ENCODE measurements at regions not wholly inside any gene's neighbourhood (a gene's known extent, or its start where the extent isn't known, plus 50 kb on each side); places are given as distances from the start of the nearest gene placed in this dataset.

DNA sequence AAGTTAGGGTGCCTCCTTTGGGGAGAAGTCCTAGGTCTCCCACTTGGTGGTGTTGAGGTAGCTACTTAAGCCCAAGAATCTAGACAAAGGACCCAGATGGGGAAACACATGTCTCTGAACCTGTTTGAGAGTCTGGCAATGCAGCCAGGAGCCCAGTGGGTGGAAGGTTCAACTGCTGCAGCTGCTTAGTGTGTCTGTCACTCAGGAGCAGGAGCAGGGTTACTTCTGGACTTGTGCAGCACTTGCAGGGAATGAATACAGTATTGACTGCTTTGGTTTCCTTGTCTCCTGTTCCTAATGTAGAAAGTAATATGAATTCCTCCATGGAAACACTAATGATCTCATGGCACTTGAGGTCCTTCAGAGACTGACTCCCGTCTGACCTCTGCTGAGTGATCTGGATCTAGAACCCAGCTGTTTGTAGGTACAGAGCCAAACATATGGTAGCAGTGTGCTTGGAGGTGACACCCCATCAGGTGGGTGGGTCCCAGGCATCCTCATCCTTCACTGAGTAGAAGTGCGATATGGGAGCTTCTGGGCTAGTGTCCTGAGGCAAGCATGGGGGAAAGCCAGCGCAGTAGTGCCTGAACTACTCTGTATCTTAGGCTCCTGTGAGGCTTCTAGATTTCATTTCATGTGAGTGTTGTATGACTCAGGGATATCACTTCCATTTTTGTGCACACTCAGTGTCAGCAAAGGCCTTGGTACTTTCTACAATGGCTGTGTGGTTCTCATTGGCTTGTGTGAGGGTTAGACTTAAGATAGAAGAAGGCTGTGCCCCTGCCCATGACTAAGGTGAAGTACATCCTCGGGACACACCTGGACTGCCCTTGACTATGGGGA lies 85.0 kb upstream of the WDR1 start:
- DNase-seq: no peak

DNA sequence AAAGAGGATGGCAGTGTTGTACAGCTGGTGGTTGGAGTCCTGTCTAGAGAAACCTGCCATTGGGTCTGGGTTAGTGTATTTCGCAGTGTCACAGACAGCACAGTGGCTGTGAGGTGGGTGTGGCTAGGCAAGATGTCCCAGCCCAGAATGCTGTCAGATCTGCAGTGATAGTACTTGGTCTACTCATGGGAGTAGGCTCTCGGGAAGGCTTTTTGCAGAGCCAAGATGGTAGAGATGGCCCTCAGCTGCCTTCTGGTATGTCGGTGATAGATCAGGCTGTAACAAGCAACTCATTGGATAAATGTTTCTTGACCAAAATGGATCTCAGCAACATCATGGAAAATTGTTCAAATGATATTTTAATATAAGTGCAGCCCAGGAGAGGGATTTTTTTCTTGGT lies 84.3 kb upstream of the WDR1 start:
- no peak for DNase-seq

DNA sequence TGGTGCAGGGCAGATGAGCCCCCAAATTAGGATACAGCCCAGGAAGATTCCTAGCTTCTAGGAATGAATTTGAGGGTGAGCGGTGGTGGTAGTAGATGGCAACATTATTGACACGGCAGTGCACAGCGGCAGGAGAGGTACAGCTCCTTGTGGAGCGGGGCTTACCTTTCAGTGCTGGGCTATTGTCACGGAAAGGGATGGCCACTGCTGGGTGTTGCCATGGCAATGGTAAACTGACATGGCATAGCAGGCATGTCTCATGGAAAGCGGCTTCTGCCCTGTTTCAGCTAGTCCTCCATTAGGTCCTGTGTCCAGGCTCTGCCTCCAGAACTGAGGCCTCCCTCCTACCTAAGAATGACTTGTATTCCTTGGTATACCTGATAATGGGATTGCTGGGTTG lies 81.8 kb upstream of the WDR1 start:
- DNase-seq: no peak

DNA sequence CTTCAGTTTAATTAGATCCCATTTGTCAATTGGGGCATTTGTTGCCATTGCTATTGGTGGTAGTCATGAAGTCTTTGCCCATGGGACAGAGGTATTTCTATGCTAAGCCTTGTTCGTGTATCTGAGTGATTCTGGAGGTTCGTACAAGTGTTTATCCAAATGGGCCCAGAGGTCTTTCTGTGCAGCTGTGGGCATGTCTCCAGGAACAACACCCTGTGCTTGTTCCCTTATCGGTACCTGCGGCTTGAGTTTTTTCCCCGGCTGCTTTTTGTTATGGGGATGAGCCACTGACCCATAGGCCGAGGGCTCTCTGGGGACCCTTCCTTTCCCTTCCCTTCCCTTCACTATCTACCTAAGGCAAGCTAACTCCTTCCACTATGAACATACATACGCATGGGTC lies 81.4 kb upstream of the WDR1 start:
- no peak for DNase-seq

DNA sequence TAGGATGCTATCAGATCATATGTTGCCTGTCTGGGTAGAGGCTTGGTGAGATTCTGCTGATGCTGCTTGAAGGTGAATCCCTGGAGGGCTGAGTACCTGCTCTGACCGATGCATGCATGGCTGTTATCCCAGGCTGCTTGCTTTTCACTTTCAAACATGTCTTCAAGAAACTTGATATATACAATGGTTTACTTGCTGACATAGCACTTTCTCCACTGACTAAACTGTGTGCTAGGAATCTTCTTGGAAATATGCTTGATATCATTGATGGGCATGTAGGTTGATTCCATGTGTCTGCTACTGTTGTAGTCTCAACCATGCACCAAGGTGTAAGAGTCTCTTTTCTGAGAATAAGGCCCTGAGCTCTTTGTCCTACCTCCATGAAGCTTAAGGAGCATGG lies 79.6 kb upstream of the WDR1 start:
- no peak for DNase-seq

DNA sequence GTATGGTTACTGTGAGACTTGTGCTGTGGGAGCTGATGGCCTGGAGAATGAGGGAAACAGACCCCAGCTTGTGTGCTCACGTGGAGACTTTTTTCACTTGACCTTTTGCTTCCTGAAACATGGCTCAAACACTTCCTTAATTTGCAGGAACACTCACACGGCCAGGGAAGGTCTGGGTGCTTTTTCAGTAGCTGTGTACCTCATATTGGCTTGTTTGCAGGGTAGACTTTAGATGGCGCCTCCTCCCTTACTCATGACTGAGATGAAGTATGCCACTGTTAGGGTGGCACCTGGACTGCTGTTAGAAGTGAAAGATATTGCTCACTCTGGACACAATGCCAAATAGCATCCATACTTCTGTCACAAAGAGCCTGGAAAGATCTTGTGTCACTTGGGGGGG lies 75.7 kb upstream of the WDR1 start:
- no peak for DNase-seq

DNA sequence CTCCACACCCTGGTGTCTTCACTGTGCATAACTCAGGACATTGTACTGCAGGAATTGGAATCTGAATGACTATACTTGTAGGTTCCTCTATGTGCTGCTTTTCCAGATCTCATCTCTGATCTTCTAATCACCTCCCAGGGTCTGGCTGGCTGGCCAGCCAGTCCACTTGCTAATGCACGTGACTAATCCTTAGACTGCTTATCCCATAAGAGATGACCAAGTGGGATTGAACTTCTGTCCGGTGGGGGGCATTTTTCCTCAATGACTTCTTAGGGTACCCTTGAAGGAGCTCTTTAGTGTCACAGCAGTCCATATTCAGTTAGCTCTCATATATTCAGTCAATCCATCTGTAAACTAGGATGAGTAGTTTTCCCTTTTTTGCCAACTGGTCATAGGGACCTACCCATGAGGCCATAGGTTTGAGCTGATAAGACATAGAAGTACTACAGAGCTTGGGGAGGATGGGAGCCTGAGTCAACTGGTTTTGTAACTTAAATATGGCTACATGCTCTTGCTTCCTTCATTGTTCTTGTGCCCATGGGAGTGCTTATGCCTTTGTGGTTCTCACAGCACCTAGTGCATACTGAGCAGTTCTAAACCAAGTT lies 71.9 kb upstream of the WDR1 start:
- no peak for DNase-seq

DNA sequence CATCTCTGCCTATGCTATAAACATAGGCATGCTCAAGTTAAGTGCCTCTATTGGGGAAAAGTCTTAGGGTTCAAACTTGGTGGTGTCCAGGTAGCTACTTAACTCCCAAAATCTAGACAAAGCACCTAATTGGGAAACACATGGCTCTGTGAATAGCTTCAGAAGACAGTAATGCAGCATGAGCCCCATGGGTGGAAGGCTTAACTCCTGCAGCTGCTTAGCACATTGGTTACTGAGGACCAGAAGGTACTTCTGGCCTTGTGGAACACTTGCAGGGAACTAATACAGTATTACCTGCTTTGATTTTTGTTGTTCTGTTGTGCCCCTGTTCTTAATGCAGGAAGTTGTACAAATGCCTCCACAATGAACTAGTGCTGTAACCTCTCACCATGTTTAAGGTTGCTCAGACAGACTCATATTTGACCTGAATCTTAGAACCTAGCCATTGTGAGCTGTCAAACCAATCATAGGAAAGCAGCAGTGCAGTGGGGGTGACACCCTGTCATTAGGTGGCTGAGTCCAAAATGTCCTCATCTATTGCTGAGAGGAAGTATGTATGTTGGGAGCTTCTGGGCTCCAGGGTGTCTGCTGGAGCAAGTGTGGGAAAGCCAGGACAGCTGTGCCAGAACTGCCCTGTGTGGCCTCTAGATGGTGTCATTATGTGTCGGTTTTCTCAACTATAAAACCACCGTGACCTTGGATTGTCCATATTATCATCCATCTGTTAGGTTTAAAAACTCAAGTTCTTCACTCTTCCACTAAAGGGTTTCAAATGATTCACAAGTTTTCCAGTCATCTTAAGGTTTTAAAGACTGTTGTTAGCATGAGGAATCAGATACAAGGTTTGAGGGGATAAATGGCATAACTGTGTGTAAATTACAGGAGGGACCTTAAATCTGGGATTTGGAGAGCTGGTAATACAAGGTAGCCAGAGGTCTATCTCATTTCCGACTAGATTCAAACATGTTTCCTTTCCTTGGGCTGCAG lies 69.9 kb upstream of the WDR1 start:
- no peak for DNase-seq

DNA sequence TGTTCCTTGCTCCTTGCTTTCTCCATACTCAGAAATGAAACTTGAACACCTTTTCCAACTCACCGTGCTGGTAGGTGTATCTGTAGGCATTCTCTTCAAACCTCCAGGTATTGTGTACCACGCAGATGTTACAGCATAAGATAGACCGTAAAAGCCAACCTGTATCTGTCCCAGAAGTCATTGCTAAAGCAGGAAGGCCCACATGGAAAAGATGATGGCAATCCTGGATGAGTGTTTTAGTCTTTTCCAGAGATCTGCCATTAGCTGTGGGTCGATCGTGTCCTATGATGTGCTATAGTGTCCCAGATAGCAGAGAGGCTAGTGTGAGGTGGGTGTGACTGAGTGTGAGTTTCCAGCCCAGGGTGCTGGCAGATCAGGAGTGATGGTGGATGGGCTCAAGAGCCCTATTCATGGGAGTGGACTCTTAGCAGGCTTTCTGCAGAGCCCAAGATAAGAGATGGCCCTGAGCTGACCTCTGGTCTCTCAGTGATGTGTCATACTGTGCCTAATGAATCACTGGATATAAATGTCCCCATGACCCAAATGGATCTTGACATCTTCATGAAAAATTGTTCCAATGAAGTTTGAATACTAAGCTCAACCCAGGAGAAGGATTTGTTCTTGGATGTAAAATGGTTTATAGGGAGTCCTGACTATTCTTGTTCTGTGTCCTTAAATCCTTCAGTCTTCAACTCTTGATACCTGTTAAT lies 69.1 kb upstream of the WDR1 start:
- no peak for DNase-seq

DNA sequence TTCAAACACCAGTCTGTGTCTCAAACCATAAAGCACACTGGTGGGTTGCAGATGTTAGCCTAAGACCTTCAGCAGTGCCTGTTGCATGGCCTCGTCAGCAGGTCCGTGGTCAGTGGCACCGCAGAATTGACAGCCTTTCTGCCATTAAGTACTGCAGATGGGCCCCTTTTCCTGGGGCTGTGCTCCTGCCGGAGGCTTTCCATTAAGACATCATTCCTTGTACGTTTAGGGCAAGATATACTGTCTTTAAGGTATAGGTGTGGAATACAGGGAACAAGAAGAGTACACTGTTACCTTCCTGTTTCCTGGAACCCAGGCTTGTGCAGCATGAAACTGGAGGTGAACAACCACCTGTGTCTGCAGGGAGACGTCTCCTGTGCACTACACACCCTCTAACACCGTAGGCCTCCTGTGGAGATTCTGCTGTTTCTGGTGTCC lies 67.9 kb upstream of the WDR1 start:
- DNase-seq: no peak

DNA sequence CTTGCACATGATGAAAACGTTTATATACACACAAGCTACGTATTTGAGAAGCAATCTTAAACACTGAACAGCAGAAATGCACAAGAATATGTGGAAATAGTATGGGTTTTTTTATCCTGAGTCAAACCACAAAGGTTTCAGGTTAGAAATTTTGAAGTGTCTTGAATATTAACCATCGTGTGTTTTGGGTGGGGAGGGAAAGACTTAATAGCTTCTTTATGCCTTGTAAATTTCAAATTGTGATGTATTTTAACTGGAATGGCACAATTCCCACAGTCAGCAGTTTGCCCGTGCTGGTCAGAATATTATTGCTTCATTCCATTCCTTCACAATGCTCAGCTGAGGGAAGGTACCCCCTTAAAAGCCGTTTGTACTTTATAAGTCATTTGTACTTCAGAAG lies 67.4 kb upstream of the WDR1 start:
- DNase-seq: no peak

DNA sequence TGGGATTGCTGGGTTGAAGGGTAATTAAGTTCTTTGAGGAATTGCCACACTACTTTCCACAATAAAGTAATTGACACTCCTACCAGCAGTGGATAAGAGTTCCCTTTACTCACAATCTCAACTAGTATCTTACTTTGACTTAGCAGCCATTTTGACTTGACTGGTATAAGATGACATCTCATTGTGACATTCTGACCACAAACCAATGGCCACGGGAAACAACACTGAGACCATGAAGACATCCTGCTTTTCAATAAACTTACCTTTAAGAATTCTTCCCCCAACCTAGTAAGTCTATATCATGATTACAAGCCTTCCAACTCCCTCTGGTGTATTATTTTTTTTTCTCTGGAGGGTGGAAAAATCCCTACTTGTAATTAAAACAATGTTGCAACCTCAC lies 66.9 kb upstream of the WDR1 start:
- DNase-seq: no peak

DNA sequence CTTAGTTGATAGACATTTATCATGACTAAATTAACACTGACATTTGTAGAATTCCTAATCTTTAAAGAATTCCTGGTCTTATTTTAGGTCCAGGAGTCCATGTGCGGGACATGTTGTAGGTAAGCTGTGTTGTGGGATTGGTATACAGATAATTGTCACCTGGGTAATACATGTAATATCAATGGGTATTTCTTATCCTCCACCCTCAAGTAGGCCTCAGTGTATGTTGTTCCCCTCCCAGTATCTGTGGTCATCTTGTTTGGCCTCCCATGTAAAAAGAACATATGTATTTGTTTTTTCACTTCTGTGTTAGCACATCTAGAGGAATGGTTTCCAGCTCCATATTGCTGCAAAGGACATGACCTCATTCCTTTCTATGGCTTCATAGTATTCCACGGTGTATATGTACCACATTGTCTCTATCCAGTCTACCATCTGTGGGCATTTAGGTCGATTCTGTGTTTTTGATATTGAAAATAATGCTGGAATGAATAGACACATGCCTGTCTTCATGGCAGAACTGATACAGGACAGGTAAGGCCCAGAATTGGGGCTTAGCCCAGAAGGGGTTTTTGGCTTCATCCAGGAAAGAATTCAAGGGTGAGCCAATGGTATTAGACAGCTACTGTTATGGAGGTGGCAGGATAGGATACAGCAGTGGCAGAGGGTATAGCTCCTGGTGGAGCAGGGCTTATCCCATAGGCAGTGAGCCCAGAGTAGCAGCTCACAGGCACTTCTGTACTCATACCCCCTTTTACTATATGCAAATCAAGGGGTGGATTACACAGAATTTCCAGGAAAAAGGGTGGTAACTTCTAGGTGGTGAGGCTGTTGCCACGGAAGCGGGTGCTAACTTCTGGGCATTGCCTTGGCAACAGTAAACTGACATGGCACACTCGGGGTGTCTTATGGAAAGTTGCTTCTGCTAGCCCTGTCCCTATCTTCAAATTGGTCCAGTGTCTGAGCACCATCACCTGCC lies 66.1 kb upstream of the WDR1 start:
- no peak for DNase-seq

DNA sequence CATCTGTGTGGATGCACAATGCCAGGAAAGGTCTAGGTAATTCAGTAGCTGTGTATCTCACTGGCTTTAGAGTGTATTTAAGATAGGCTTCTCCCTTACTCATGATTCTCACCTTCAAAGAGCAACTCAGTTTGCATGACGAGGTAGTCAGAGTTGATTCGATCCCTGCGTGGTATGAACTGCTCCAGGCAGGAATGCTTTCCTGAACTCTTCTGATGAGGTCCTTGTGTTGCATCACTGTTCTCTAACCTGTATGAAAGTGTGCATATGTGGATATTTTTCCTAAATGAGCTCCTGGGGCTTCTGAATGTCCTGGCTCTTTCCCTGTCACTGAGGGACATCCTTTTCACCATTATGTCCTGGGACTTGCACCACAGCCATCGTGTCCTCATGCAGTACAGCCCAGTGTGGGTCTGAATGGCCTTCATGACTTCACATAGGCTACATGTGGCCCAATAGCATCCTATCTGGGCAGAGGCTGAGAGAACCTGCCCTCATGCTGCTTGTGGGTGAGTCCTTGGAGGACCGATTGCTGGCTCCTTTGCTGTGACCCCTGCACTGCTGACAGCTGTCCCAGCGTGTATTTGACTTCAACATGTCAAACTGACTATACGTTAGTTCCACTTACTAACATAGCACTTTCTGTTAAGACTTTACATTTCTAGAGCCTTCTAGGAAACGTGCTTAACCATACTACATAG lies 65.3 kb upstream of the WDR1 start:
- DNase-seq: no peak

DNA sequence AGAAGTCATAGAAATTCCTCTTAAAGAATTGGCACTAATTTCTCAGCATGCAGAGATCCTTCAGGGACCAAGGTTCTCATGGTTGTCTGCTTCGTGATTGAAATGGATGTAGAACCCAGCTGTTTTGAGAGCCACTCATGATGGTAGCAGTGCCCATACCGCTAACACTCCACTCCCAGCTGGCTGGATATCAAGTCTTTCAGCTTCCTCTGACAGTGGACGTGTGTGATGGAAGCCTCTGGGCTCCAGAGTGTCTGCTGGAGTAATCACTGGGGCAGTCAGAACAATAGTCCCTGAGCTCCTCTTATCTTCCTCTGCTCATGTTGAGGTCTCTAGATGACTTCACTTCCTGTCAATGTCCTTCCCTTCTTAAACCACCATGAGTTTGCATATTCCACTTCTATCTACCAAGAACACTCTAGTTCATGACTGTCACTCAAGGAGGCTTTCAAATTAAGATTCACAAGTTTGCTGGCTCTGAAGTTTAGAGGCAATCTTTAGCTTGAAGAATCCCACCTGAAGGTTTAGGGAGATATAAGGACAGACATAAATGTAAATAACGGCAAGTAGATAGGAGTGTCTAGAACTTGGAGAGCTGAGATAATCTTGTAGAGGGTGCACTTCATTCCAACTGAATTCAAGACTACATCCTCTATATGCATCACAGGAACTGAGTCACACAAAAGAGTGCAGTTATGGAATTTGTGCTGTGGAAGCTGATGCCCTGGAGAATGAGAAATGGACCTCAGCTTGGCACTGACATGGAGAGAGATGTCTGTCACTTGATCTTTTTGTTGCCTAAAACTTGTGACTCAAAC lies 64.5 kb upstream of the WDR1 start:
- no peak for DNase-seq

DNA sequence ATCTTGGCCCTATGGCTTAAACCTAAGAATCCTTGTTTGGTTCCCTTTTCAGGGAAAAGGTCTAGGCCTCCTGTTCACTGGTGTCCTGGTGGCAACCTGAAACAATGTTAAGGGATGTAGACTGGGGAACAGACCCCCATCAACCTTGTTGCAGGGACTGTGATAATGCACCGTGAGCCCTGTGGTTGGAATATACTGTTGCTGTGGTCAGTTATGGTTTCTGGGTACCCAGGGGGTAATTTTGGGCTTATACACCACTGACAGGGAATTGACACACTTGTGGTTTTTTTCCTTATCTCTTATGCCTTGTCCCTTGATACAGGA lies 64.0 kb upstream of the WDR1 start:
- DNase-seq: no peak

DNA sequence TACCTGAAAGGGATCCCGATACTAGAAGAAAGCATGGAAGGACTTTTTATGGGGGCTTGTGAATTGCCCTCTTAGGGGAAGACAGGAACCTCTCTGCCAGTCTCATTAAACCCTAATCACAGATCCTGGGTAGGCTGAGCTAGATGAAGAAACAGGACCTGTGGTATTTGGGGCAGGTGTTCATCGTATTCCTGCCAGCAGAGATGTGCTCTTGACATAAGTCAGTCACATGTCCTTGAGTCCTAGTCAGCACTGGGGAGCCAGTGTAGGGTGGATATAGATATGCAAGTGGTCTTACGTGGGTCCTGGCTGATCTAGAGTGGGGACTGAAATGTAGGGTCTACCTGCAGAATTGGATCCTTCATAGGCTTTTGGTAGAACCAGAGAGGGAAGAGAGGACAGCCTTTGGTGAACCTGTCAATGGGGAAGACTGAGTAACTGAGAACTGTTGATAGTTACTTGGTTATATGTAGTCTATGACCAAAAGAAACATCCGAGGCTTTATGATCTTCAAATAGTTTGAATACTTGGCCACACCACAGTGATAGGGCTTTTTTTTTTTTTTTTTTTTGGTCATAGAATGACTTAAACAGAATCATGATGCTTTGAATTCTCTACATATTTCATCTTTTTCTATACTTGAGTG lies 63.5 kb upstream of the WDR1 start:
- DNase-seq: no peak

DNA sequence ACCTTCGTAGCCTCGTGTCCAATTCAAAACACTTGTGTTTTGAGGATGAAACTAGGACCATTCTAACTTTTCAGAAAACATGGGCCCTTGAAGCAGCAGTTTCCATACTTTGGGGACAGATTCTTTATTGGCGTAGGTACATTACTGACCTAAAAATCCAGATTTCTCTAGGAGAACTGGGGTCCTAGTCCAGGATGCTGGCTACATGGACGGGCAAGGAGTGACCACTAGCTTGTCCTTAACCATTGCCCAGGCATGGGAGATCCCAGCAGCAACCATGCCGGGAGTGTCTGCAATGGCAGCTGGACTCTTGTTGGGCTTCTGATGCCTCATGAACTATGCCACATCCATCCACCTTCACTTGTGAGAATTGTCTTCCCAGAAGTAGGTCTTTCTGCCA lies 62.2 kb upstream of the WDR1 start:
- DNase-seq: no peak

DNA sequence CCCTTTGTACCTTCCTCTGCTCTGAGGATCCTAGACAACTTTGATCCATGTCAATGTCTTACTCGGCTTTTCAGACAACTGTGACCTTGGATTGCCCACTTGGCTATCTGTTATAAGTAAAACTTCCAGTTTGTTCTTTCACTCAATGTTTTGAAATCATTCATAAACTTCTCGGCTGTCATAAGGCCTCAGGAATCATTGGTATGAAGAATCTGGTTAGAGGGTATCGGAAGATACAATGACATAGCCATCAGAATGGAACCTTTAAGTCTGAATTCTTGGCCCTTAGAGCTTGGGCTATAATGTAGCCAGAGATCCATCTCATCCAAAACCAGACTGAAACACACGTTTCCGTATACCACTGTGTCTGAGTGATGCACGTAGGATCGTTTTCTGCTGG lies 59.0 kb upstream of the WDR1 start:
- no peak for DNase-seq
